HG03521 (cell line): ENCODE measurements at regions not wholly inside any gene's neighbourhood (a gene's known extent, or its start where the extent isn't known, plus 50 kb on each side); places are given as distances from the start of the nearest gene placed in this dataset.
"Not testable (repeated sequence)": the region's sequence is repeated elsewhere in the genome, so short reads cannot be mapped to it uniquely, and the experiment has no call there.

Source experiments
- ATAC-seq: cut with Tn5 transposase; IDR thresholded peaks from one replicate; pipeline ENCODE4 v1.9.1; 2021; ENCODE audit warnings: mild to moderate bottlenecking, moderate library complexity; ENCODE audit not compliant: unreplicated experiment

- no peak for ATAC-seq
These were observed 608.3 kb upstream of the NUDT12 start for GRCh38 chr5:104170926-104171325.

GRCh38 chr5:104146652-104147051 lies 584.1 kb upstream of the NUDT12 start:
- ATAC-seq, result no peak

GRCh38 chr5:104139840-104140239 lies 577.3 kb upstream of the NUDT12 start:
- no peak for ATAC-seq

GRCh38 chr5:104130320-104130719 lies 567.7 kb upstream of the NUDT12 start:
- no peak for ATAC-seq

GRCh38 chr5:104128348-104128747 lies 565.8 kb upstream of the NUDT12 start:
- no peak for ATAC-seq

- ATAC-seq, result no peak
These were observed 564.4 kb upstream of the NUDT12 start for GRCh38 chr5:104126980-104127379.

- ATAC-seq, result no peak
These were observed 556.9 kb upstream of the NUDT12 start for GRCh38 chr5:104119529-104119928.

- no peak for ATAC-seq
These were observed 549.0 kb upstream of the NUDT12 start for GRCh38 chr5:104111632-104112031.

GRCh38 chr5:104096451-104096850 lies 533.9 kb upstream of the NUDT12 start:
- no peak for ATAC-seq

- ATAC-seq, result no peak
These were observed 532.9 kb upstream of the NUDT12 start for GRCh38 chr5:104095527-104095926.

GRCh38 chr5:104088876-104089778 lies 526.5 kb upstream of the NUDT12 start:
- ATAC-seq, result no peak

GRCh38 chr5:104084896-104085295 lies 522.3 kb upstream of the NUDT12 start:
- no peak for ATAC-seq

GRCh38 chr5:104082754-104083153 lies 520.2 kb upstream of the NUDT12 start:
- ATAC-seq, result no peak

GRCh38 chr5:104081232-104081631 lies 518.6 kb upstream of the NUDT12 start:
- no peak for ATAC-seq

- ATAC-seq, result no peak
These were observed 518.1 kb upstream of the NUDT12 start for GRCh38 chr5:104080646-104081175.

- ATAC-seq, result not testable (repeated sequence)
These were observed 517.5 kb upstream of the NUDT12 start for GRCh38 chr5:104079861-104080645.

GRCh38 chr5:104071887-104072286 lies 509.3 kb upstream of the NUDT12 start:
- no peak for ATAC-seq

GRCh38 chr5:104062621-104063377 lies 500.2 kb upstream of the NUDT12 start:
- no peak for ATAC-seq

- no peak for ATAC-seq
These were observed 499.1 kb upstream of the NUDT12 start for GRCh38 chr5:104061707-104062106.

- ATAC-seq, result no peak
These were observed 490.7 kb upstream of the NUDT12 start for GRCh38 chr5:104053353-104053649.
